Putamen (tissue), 1 donor: ENCODE measurements at regions not wholly inside any gene's neighbourhood (a gene's known extent, or its start where the extent isn't known, plus 50 kb on each side); places are given as distances from the start of the nearest gene placed in this dataset.

Source experiments
- DNase-seq: peaks from one replicate; pipeline ENCODE4 v3.0.0-alpha.2; 2016; ENCODE audit warnings: low spot score

DNA sequence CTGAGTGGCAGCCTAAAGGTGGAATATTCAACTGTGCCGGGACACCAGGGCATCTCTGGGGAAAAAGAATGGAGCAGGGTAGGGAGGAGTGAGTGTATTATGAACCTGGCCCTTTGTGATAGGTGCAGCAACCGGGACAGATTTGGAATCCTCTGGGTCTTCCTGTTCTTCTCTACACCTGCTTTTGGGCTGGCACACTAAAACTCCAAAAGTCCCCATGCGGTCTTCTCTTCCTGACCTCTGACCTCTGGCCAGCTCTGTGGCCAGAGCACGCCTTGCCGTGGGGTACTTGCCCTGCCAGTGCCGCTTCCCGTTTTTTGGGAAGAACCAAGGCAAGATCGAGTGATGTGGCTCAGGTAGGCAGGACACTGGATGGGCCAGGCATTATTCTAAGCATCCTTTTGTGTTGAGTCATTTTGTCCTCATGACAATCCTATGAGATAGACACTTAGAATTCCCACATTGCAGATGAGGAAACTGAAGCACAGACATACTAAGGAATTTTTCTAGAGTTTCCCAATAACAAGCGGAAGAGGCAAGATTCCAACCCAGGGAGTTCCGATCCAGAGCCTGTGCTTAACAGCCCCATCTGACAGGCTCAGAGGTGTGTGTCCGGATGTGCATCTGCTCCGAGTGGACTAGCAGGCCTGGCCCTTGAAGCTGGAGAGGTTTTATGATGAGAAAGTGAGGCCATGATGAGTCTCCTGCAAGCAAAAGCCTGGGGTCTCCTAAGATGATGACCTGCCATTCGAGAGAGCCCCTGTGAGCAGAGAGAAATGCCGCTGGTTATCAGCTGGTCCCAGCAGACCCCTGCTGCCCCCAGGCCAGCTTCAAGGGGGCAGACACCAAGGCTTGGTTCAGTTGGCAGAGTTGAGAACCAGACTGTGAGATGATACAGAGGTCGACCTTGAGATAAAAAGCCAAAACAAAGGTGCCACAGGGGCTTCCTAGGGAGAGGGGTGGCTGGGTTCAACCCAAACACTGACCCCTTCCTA lies 67.9 kb upstream of the ESRRB start:
- DNase-seq = no peak

DNA sequence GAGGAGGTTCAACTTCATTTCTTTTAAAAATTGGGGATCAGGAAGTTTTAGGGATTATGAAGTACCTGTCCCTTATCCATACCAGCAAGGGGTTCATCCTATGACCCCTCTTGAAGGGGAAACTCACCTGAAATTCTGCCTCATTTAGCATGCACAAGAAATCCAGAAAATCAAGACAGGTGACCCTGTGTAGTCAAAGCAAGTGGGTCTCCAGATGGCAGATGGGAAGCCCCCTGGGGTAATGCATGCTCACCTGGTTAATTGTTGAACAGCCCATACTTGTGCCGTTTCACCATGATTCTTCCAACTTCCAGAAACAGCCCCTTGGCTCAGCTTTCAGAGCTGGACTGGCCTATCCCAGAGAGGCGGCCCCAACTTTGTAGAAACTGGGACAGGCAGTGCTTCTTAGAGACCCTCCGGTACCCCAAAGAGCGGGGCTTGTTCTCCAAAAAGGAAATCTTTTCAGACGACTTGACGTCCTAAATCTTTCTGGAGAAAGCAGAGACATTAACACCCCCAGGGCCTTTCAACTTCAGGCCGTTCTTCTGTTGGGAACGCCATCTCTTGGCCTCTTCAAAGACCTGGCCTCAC lies 66.3 kb upstream of the ESRRB start:
- DNase-seq = no peak

DNA sequence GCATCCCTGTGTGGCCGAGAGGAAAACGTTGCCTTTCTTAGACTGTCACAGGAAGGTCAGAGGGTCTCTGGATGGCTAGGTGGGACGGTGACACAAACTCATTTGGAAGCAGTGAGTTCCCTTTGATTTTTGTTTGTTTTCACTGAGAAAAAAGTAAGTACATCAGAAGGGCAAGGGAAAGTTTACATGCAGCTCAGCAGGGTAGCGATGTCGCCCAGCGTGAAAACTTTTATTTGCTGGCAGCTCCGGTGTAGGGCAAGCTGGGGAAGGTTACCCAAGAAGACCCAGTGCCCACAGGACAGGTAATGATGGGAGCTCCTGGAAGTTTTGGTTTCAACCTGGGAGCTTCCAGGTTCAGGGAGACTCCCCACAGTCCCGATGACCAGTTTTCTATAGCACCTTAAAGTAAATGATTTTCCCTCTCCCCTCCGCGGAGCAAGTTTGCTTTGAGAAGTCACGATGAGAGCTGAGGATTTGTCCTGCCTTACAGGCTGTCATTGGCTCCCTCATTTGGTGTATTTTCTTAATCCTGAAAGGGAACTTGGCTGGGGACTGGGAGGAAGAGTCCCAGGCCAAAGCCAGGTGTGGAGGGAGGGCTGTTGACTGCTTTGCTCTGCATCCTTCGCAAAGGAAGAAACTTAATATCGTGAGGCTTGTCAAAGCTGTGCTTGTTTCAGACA lies 64.7 kb upstream of the ESRRB start:
- DNase-seq = no peak

DNA sequence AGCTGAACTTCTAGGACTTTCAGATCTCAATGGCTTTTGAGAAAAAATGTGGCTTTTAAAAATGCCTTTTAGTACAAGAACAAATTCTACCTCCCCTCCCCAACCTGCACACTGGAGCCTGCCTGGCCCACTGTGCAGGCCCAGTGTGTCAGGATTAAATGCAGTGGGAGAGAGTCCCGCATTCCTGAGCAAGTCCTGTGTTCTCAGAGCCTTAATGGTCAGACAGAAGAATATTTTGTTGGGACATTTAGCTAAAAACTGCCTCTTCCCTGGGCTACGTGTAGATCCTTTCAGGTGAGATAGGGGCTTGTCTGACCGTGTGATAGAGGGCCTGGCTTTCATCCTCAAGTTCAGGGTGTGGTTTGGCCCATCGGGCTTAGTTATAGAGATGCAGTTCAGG lies 63.1 kb upstream of the ESRRB start:
- DNase-seq = no peak

DNA sequence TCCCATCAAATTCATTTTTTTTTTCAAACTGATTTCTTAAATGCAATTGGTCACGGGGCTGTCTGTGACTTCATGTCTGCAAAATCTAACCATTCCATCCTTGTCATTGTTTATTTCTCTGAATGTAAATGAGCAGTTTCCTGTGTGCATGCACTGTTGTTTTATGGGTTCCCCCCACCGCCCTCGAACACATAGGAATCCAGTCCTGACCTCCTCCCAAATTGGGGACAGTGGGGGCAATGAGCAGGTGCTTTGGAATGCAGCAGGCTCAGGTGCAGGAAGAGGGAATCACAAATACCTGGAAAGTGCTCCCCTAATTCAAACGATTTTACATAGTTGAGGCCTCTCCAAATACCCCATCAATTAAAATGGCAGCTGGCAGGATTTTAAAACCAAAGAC lies 62.6 kb upstream of the ESRRB start:
- no peak for DNase-seq

DNA sequence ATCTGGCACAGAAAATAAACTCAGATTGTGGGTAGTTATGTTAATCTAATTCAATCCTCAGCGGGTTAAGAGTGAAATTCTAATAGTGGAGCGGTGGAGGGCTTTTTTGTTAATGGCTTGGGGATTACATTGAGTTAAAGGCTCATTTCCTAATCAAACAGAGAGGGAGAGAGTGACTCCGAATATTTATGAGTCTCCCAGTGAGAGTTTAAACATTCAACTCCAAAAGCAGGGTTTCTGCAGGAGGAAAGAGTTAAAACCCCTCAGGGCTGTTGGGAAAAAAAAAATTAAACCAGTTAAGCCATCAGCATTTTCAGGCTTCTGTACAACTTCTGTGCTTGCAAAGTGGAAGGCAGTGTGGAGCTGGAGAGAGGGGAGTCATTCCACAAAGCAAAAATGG lies 62.1 kb upstream of the ESRRB start:
- no peak for DNase-seq

DNA sequence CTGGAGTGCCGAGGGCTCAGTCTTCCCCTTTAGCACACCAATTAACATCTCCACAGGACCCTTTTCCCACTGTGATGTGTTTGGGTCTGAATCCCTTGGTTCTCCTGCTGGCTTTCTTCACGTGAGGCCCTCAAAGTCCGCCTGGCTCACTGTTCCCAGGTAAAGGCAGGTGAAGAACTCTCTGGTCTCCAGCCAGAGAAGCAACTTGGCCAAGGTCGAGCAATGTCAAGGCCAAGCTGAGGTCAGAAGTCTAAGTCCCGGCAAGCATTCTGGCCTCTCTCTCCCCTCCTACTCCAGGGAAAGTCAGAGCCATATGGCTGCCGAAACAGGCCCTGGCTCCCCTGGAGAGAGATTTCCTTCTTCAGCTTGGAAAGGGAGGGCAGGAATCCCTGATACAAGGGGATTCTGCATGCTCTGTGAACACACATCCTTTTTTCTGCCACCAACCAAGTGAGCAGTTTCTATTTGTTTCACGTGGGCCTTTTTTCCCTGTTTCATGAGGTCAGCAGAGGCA lies 61.4 kb upstream of the ESRRB start:
- DNase-seq = no peak

DNA sequence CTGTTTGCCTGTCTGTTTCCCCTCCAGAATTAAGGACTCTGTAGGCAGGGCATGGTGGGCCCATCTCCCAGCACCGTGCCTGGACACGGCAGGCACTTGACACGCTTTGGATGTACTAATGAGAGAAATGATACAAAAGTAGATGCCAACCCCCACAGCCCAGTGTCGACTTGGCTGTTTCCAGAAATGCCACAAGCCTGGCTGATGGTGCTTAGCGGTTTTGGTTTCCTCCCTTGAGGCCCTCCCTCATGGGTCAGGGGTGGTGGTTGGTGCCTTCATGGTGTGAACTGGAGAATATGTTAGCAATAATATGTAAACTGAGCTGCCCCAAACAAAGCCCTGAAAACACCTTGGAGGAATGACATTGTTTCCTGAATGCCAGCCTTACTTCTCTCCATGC lies 55.5 kb upstream of the ESRRB start:
- DNase-seq = no peak

DNA sequence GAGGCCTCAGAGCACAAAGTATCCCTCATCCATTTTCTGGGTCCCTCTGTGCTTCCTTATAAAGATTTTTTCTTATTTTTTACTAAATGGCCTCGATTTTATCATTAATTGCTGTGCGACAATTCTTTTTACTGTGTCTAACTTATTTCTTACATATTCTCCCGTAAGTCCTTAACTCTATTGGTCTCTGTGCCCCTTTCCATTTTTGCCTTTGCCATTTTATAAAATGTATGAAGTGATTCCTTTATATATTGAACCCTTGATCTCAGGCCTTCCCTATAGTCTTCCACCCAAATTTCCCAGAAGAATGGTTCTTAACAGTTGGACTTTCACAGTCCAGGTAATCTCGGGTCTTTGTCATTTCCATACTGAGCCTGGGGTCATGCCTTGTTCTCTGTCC lies 55.0 kb upstream of the ESRRB start:
- no peak for DNase-seq

DNA sequence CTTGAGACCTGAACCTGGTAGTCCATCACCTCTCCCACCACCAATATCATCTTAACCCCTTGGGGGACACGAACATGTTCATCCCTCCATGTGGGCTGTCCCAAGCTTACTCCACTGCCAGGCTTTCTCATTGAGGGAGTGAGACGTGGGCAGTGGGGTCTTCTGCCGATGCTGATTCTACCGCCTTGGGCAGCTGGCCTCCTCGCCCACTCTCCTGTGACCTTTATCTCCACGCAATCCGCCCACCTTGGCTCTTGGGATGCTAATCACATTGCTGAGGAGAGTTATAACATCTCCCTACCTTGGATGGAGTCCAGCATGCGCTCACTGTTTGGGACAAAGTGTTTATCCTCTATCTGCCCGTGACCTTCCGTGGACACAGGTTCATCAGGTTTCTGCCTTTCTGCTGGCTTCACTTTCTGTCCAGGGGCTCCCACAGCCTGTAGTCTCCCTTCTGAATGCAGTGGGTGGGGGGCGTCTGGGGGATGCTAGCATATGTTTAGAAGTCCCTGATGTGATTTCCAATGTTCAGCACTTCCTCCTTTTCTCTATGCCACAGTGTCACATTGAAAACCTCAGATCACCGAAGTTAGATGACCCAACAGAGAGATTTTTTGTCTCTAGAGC lies 53.2 kb upstream of the ESRRB start:
- DNase-seq = no peak

DNA sequence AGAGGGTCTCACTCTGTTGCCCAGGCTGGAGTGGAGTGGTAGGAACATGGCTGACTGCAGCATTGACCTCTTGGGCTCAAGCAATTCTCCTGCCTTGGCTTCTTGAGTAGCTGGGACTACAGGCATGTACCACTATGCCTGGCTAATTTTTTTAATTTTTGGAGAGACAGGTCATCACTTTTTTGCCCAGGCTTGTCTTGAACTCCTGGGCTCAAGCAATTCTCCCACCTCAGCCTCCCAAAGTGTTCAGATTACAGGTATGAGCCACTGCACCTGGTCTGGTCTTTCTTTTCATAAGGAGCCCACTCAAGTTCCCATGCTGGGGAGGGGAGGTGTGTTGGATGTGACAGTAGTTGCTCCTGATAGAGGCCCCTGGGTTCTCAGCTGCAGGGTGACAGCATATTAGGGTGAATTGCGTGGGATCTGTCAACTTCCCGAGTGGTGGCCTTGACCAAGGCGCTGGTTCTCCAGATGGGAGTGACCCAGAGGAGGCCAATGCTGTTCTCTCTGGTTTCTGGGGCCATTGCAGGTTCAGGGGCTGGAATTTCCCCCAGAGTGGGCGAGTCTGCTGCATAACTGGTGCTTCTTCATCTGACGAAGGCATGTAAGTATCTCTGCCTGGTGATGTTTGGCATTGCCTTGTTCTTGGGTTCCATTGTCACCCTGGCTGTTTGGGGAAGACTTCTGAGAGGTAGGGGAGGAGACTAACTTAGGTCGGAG lies 52.4 kb upstream of the ESRRB start:
- DNase-seq = no peak

DNA sequence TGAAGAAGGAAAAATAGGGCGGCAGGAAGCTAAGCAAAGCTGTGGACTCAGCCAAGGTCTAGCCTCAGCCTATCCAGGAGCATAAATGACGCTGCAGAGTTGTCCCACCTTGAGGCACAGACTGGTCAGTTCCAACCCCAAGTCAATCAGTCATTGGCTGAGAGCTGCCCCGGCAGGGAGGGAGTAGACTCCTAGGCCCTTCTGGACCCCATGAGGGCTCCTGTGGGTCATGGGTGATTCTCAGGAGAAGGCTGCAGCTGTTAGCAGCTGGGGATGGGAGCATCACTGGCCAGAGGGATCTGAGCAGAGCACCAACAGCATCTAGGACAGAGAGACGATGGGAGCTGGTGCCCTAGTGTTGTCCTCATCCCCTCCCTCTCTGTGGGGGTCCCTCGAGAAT lies 51.8 kb upstream of the ESRRB start:
- DNase-seq = no peak
